ENCODE measurements at regions not wholly inside any gene's neighbourhood (a gene's known extent, or its start where the extent isn't known, plus 50 kb on each side); places are given as distances from the start of the nearest gene placed in this dataset.

- TF ChIP-seq, protein P1, sequence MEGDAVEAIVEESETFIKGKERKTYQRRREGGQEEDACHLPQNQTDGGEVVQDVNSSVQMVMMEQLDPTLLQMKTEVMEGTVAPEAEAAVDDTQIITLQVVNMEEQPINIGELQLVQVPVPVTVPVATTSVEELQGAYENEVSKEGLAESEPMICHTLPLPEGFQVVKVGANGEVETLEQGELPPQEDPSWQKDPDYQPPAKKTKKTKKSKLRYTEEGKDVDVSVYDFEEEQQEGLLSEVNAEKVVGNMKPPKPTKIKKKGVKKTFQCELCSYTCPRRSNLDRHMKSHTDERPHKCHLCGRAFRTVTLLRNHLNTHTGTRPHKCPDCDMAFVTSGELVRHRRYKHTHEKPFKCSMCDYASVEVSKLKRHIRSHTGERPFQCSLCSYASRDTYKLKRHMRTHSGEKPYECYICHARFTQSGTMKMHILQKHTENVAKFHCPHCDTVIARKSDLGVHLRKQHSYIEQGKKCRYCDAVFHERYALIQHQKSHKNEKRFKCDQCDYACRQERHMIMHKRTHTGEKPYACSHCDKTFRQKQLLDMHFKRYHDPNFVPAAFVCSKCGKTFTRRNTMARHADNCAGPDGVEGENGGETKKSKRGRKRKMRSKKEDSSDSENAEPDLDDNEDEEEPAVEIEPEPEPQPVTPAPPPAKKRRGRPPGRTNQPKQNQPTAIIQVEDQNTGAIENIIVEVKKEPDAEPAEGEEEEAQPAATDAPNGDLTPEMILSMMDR (IDR thresholded peaks at IDR 0.05; ENCODE audit: low read length): no peak
- TF ChIP-seq EZH2phosphoT487 (IDR thresholded peaks at IDR 0.05; ENCODE audit: low read length): no peak
Measured at GRCh38 chr6:19558201-19558600, 279.0 kb upstream of the ID4 start.

Data from MM.1S (cell line).